ENCODE measurements at regions not wholly inside any gene's neighbourhood (a gene's known extent, or its start where the extent isn't known, plus 50 kb on each side); places are given as distances from the start of the nearest gene placed in this dataset.

DNA sequence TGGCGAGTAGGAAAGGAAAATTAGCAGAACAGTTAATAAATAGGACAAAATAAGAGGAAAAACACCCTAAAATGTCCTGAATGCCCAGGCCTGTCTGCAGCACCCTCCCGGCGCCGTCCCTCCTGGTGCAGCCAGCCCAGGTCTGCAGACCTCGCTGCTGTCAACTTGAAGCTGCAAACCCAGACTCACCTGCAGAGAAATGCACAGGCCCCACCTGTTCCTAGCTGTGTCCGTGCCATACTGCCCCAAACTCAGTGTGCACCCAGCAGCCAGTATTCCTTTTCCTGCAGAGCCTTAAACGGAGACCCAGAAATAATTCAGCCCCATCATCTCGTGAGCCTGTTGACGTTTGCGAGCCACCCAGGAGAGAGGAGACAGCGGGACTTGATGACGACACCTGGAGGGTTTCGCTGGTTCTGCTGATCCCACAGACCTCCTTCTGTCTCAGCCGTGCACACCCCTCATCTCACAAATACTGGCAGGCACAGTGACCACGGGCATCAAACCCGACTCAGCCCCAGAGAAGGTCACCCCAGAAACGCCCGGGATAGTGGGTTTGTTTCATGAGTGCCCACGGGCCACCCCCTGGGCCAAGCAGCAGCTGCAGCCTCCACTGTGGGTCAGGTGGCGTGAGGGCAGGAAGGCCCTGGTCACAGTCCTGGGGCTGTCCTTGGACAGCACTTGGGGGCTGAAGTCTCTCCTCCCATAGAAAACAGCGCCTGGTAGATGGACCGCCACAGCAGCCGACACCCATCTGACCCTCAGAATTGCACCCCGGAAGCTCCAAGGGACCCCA is 239.5 kb upstream of the SALL3 start:
- Mint-ChIP-seq H3K27ac (no peak overlapping the region), H3K27me3 (ENCODE audit: low read depth in 3 of 3) (peaks cover 0 to 6% (median 0%) of the 10 kb centered on the region in 3 donors), H3K4me1 (no peaks in the 10 kb centered on the region), H3K36me3 (no peaks in the 10 kb centered on the region), H3K4me3 (no peak overlapping the region), H3K9me3 (peaks cover 0 to 3% (median 0%) of the 10 kb centered on the region in 7 donors)
- Histone ChIP-seq H2AFZ (ENCODE audit: insufficient read depth, low read depth, low read length, poor library complexity, severe bottlenecking) (no peak overlapping the region), H3K79me2 (ENCODE audit: insufficient read depth, low read length) (no peaks in the 10 kb centered on the region), H3K4me1 (ENCODE audit: control insufficient read depth in 1 of 2, insufficient read depth in 2 of 2, low read length in 2 of 2) (no peaks in the 10 kb centered on the region), H3K4me2 (replicated peaks; ENCODE audit: extremely low read depth, low read length, poor library complexity, severe bottlenecking) (no peak overlapping the region), H4K20me1 (ENCODE audit: insufficient read depth, low read length) (no peaks in the 10 kb centered on the region), H3K9ac (ENCODE audit: insufficient read depth, low read length, poor library complexity, severe bottlenecking) (no peak overlapping the region), H3K27ac (ENCODE audit: low read depth in 1 of 2, low read length in 2 of 2) (no peak overlapping the region), H3K9me3 (replicated peaks in 1 of 2; ENCODE audit: control insufficient read depth in 1 of 2, insufficient read depth in 1 of 2, low read length in 2 of 2) (no peaks in the 10 kb centered on the region), H3K36me3 (replicated peaks in 1 of 2; ENCODE audit: control insufficient read depth in 1 of 2, insufficient read depth in 2 of 2, low read length in 2 of 2) (no peaks in the 10 kb centered on the region), H3K27me3 (ENCODE audit: control insufficient read depth in 2 of 2, insufficient read depth in 2 of 2, low read length in 2 of 2) (no peaks in the 10 kb centered on the region), H3K4me3 (replicated peaks in 1 of 3; ENCODE audit: low read depth in 2 of 3, low read length in 3 of 3) (no peak overlapping the region)
- no peak for TF ChIP-seq CTCF (IDR thresholded peaks at IDR 0.05)
- DNase-seq = no peak
- WGBS (ENCODE audit: insufficient coverage) = 93% methylated on average over 12 of the region's 24 CpGs
- intact Hi-C loops (cut with micrococcal nuclease) = no loop called here

DNA sequence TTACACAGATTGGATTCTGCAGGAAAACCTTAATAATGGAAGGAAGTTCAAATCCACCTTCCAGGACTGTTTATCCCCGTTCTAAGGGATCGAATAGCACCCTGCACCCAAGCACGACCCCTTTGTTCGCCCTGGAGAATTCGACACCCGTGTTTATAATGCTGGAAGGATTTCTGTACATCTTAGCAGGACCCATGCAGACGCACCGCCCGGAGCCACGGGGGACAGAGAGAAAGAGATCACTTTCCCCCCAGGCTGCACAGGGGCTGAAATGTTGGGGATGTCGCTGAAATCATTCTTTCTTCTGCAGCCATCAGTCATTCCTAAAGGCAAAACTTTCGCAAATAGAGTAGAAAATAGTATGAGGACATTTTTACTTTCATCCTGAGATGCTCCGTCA is 238.7 kb upstream of the SALL3 start:
- Histone ChIP-seq H3K9me3 (replicated peaks in 1 of 2; ENCODE audit: control insufficient read depth in 1 of 2, insufficient read depth in 1 of 2, low read length in 2 of 2) (no peaks in the 10 kb centered on the region), H3K79me2 (ENCODE audit: insufficient read depth, low read length) (no peaks in the 10 kb centered on the region), H4K20me1 (ENCODE audit: insufficient read depth, low read length) (no peaks in the 10 kb centered on the region), H2AFZ (ENCODE audit: insufficient read depth, low read depth, low read length, poor library complexity, severe bottlenecking) (no peak overlapping the region), H3K27ac (ENCODE audit: low read depth in 1 of 2, low read length in 2 of 2) (no peak overlapping the region), H3K27me3 (ENCODE audit: control insufficient read depth in 2 of 2, insufficient read depth in 2 of 2, low read length in 2 of 2) (no peaks in the 10 kb centered on the region), H3K4me3 (replicated peaks in 1 of 3; ENCODE audit: low read depth in 2 of 3, low read length in 3 of 3) (no peak overlapping the region), H3K36me3 (replicated peaks in 1 of 2; ENCODE audit: control insufficient read depth in 1 of 2, insufficient read depth in 2 of 2, low read length in 2 of 2) (no peaks in the 10 kb centered on the region), H3K4me2 (replicated peaks; ENCODE audit: extremely low read depth, low read length, poor library complexity, severe bottlenecking) (no peak overlapping the region), H3K4me1 (ENCODE audit: control insufficient read depth in 1 of 2, insufficient read depth in 2 of 2, low read length in 2 of 2) (no peaks in the 10 kb centered on the region), H3K9ac (ENCODE audit: insufficient read depth, low read length, poor library complexity, severe bottlenecking) (no peak overlapping the region)
- Mint-ChIP-seq H3K4me1 (no peaks in the 10 kb centered on the region), H3K36me3 (no peaks in the 10 kb centered on the region), H3K4me3 (no peak overlapping the region), H3K27me3 (ENCODE audit: low read depth in 3 of 3) (peaks cover 0 to 6% (median 0%) of the 10 kb centered on the region in 3 donors), H3K27ac (no peak overlapping the region), H3K9me3 (peaks cover 0 to 3% (median 0%) of the 10 kb centered on the region in 7 donors)
- WGBS (ENCODE audit: insufficient coverage) = 91% methylated on average over 6 of the region's 13 CpGs
- DNase-seq = no peak
- TF ChIP-seq CTCF (IDR thresholded peaks at IDR 0.05) = no peak
- intact Hi-C loops (cut with micrococcal nuclease) = no loop called here
